Kidney (tissue), 13 donors: ENCODE measurements at regions not wholly inside any gene's neighbourhood (a gene's known extent, or its start where the extent isn't known, plus 50 kb on each side); places are given as distances from the start of the nearest gene placed in this dataset.
A peak's percentile ranks its signal among the peaks of the same experiment; 100 is the strongest.
"Not testable (repeated sequence)": the region's sequence is repeated elsewhere in the genome, so short reads cannot be mapped to it uniquely, and the experiment has no call there.

Experiments
- DNase-seq, 5 donors: peaks; one replicate each; pipeline ENCODE4 v3.0.0-alpha.2; 2013 to 2020
- FAIRE-seq: peaks from 2 replicates; lab custom pipeline; 2012; peaks lifted over from hg19 to GRCh38; lab: Jason Lieb, UNC
- H3K27ac ChIP-seq, 2 donors: one replicate each; pipeline ENCODE4 v1.7.0; 2013; ENCODE audit warnings: low read depth in 2 of 2, low read length in 2 of 2, inconsistent platforms in 1 of 2
- H3K27me3 ChIP-seq: one replicate; pipeline ENCODE4 v1.7.1; 2013; ENCODE audit warnings: low read length, inconsistent platforms; ENCODE audit not compliant: control insufficient read depth, insufficient read depth
- H3K36me3 ChIP-seq, 3 donors: one replicate each; pipeline versions ENCODE4 v1.7.0 to v1.7.1; 2013; ENCODE audit warnings: low read length in 3 of 3, control low read depth in 1 of 3, inconsistent platforms in 1 of 3; ENCODE audit not compliant: insufficient read depth in 3 of 3, control insufficient read depth in 2 of 3
- H3K4me1 ChIP-seq, 3 donors: one replicate each; pipeline versions ENCODE4 v1.7.0 to v1.7.1; 2013; ENCODE audit warnings: low read length in 3 of 3, inconsistent platforms in 1 of 3, low read depth in 1 of 3; ENCODE audit not compliant: control insufficient read depth in 2 of 3, insufficient read depth in 2 of 3
- H3K4me3 ChIP-seq, 3 donors: one replicate each; pipeline versions ENCODE4 v1.7.0 to v1.8.1; 2013; ENCODE audit warnings: low read length in 3 of 3, control low read depth in 1 of 3, inconsistent platforms in 1 of 3
- H3K9ac ChIP-seq, 3 donors: one replicate each; pipeline versions ENCODE4 v1.7.0 to v1.7.1; 2013; ENCODE audit warnings: low read length in 3 of 3, control low read depth in 1 of 3, inconsistent platforms in 1 of 3
- H3K9me3 ChIP-seq, 3 donors: one replicate each; pipeline versions ENCODE4 v1.7.0 to v1.7.1; 2013; ENCODE audit warnings: low read length in 3 of 3, control low read depth in 1 of 3, inconsistent platforms in 1 of 3; ENCODE audit not compliant: control insufficient read depth in 2 of 3, insufficient read depth in 1 of 3
- intact Hi-C: fragments of 100-400 bp; cut with DNase I; formaldehyde crosslinking; loops from one replicate; pipeline ENCODE4 v1.11.1; 2022
- TF ChIP-seq, protein P1 (sequence below): IDR thresholded peaks from 3 replicates; pipeline ENCODE4 v1.5.1; 2012; ENCODE audit warnings: mild to moderate bottlenecking, moderate library complexity, borderline replicate concordance; ENCODE audit not compliant: insufficient read depth; ENCODE audit errors: extremely low read depth
- donor health status: control.
- donor health status: control.
- donor health status: control.
- donor health status: control.
- donor health status: control.
- donor health status: DM: yes; HTN: yes; CAD: no.
- donor health status: Normal renal cell carcinoma (clear cell type).

DNA sequence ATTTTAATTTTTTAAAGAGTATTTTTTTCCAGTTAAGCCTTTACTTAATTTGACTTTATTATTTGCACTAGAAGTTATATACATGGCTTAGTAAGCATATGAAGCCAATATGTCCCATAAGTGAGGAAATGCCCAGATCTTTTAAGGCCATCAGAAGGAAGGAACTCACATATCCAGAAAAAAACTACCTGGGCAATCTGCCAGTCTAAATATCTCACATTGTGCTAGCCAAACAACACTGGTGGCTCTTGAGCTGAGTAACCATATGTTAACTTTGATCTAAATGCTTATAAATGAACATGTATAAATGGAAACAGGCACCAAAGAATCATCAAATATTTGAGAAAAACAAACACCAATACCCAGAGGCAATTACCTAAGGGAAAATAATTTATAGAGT lies 138.6 kb upstream of the APOOL start:
- FAIRE-seq (no peak), DNase-seq (peak in 1 of 5 donors; percentile 7)
- Histone ChIP-seq H3K9ac (no peak overlapping the region), H3K36me3 (no peaks in the 10 kb centered on the region), H3K9me3 (no peaks in the 10 kb centered on the region), H3K4me1 (no peaks in the 10 kb centered on the region), H3K4me3 (no peak overlapping the region), H3K27ac (no peak overlapping the region), H3K27me3 (no peaks in the 10 kb centered on the region)
- TF ChIP-seq, protein P1, sequence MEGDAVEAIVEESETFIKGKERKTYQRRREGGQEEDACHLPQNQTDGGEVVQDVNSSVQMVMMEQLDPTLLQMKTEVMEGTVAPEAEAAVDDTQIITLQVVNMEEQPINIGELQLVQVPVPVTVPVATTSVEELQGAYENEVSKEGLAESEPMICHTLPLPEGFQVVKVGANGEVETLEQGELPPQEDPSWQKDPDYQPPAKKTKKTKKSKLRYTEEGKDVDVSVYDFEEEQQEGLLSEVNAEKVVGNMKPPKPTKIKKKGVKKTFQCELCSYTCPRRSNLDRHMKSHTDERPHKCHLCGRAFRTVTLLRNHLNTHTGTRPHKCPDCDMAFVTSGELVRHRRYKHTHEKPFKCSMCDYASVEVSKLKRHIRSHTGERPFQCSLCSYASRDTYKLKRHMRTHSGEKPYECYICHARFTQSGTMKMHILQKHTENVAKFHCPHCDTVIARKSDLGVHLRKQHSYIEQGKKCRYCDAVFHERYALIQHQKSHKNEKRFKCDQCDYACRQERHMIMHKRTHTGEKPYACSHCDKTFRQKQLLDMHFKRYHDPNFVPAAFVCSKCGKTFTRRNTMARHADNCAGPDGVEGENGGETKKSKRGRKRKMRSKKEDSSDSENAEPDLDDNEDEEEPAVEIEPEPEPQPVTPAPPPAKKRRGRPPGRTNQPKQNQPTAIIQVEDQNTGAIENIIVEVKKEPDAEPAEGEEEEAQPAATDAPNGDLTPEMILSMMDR = no peak
- intact Hi-C loops = no loop called here

DNA sequence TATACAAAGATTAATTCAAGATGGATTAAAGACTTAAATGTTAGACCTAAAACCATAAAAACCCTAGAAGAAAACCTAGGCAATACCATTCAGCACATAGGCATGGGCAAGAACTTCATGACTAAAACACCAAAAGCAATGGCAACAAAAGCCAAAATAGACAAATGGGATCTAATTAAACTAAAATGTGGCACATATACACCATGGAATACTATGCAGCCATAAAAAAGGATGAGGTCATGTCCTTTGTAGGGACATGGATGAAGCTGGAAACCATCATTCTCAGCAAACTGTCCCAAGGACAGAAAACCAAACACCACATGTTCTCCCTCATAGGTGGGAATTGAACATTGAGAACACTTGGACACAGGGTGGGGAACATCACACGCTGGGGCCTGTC lies 133.4 kb upstream of the APOOL start:
- H3K27me3 ChIP-seq, H3K4me3 ChIP-seq, H3K9ac ChIP-seq, intact Hi-C loops, DNase-seq, H3K27ac ChIP-seq, FAIRE-seq, H3K4me1 ChIP-seq, H3K9me3 ChIP-seq, H3K36me3 ChIP-seq: not testable (repeated sequence)

DNA sequence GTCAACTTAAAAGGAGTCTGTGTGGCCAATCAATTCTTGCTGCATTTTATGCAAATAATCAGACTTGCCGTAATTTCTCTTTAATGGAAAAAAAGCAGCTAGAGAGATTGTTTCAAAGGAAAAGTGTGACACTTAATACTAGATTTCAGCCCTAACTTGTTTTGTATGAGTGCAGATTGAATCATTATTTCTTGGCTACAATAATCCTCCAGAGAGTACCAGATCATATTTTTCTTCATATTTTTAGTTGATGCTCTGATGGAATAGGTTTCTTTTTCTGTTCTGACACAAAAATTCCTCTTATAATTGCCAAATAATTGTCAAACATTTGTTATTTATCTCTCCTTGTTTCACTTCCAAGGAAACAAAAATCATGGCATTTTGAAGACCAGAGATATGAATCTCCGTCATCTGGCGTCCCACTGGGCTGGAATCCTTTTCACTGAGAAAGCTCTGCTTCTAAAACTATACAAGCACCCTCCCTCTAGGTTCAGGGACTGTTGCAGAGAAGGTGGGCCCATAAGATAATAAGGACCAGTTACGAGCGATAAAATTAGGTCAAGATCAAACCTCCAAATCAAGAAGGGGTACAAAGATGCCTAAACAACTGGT lies 131.4 kb upstream of the APOOL start:
- DNase-seq, H3K4me1 ChIP-seq, H3K4me3 ChIP-seq, H3K36me3 ChIP-seq, intact Hi-C loops, H3K27me3 ChIP-seq, H3K9me3 ChIP-seq, H3K27ac ChIP-seq, H3K9ac ChIP-seq: not testable (repeated sequence)
- peak; percentile 76 for FAIRE-seq

DNA sequence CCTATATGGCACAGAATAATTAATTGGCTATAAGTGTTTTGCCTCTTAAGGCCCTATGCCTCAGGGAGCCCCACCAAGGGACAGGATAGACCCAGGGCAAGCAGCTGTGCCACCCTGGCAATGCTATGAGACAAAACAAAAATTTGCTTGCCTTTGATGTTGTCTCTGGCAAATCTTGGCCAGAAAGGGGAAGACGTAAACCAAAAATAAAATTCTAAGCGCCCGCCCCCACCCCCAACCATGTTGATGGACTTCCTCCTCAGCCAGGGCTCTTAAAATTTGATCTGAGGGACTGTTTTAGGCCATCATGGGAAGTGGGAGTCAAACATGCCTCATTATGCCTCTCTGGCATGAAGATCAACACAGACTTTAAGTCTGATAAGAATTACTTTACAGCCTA lies 130.5 kb upstream of the APOOL start:
- H3K27me3 ChIP-seq = no peaks in the 10 kb centered on the region
- H3K9ac ChIP-seq = no peak overlapping the region
- H3K27ac ChIP-seq = no peak overlapping the region
- intact Hi-C loops = no loop called here
- H3K4me3 ChIP-seq = no peak overlapping the region
- DNase-seq = no peak
- TF ChIP-seq, protein P1 = no peak
- FAIRE-seq = no peak
- H3K9me3 ChIP-seq = no peaks in the 10 kb centered on the region
- H3K36me3 ChIP-seq = no peaks in the 10 kb centered on the region
- no peaks in the 10 kb centered on the region for H3K4me1 ChIP-seq
